ENCODE measurements at regions not wholly inside any gene's neighbourhood (a gene's known extent, or its start where the extent isn't known, plus 50 kb on each side); places are given as distances from the start of the nearest gene placed in this dataset.

- TF ChIP-seq ELF4 (CRISPR knock-in tag; IDR thresholded peaks at IDR 0.05; ENCODE audit: low read depth): no peak
- no peak for TF ChIP-seq CBFB (CRISPR knock-in tag; IDR thresholded peaks at IDR 0.05; ENCODE audit: low read depth)
- TF ChIP-seq, protein P1, sequence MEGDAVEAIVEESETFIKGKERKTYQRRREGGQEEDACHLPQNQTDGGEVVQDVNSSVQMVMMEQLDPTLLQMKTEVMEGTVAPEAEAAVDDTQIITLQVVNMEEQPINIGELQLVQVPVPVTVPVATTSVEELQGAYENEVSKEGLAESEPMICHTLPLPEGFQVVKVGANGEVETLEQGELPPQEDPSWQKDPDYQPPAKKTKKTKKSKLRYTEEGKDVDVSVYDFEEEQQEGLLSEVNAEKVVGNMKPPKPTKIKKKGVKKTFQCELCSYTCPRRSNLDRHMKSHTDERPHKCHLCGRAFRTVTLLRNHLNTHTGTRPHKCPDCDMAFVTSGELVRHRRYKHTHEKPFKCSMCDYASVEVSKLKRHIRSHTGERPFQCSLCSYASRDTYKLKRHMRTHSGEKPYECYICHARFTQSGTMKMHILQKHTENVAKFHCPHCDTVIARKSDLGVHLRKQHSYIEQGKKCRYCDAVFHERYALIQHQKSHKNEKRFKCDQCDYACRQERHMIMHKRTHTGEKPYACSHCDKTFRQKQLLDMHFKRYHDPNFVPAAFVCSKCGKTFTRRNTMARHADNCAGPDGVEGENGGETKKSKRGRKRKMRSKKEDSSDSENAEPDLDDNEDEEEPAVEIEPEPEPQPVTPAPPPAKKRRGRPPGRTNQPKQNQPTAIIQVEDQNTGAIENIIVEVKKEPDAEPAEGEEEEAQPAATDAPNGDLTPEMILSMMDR (IDR thresholded peaks at IDR 0.05): no peak
- TF ChIP-seq, protein P2, sequence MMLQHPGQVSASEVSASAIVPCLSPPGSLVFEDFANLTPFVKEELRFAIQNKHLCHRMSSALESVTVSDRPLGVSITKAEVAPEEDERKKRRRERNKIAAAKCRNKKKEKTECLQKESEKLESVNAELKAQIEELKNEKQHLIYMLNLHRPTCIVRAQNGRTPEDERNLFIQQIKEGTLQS (CRISPR knock-in tag; conservative IDR thresholded peaks at IDR 0.05): no peak
- TF ChIP-seq SP1 (CRISPR knock-in tag; conservative IDR thresholded peaks at IDR 0.05): no peak
- no peak for TF ChIP-seq CREM (CRISPR knock-in tag; IDR thresholded peaks at IDR 0.05)
- TF ChIP-seq, protein P3, sequence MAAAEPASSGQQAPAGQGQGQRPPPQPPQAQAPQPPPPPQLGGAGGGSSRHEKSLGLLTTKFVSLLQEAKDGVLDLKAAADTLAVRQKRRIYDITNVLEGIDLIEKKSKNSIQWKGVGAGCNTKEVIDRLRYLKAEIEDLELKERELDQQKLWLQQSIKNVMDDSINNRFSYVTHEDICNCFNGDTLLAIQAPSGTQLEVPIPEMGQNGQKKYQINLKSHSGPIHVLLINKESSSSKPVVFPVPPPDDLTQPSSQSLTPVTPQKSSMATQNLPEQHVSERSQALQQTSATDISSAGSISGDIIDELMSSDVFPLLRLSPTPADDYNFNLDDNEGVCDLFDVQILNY (CRISPR knock-in tag; IDR thresholded peaks at IDR 0.05): no peak
- no peak for TF ChIP-seq ESRRA (CRISPR knock-in tag; IDR thresholded peaks at IDR 0.05; ENCODE audit: borderline replicate concordance)
Measured at GRCh38 chr11:83401506-83402225, 115.5 kb upstream of the CCDC90B start.

All from WTC11 (cell line).